BJ (cell line): ENCODE measurements at regions not wholly inside any gene's neighbourhood (a gene's known extent, or its start where the extent isn't known, plus 50 kb on each side); places are given as distances from the start of the nearest gene placed in this dataset.

Experiments used
- CTCF ChIA-PET: fragments of 350-600 bp; formaldehyde crosslinking; extraction: SDS; loops from one replicate; lab custom pipeline; 2021; ENCODE audit warnings: antibody characterized with exemption, inconsistent platforms; lab: Yijun Ruan, JAX
- POLR2A ChIA-PET: fragments of 300-600 bp; sonication (Branson Sonifier 250); formaldehyde crosslinking; extraction: SDS; loops from one replicate; lab custom pipeline; 2021; ENCODE audit warnings: antibody characterized with exemption; lab: Charles Lee
- DNase-seq: peaks from one replicate; pipeline ENCODE4 v3.0.0-alpha.2; 2011; ENCODE audit warnings: low read depth
- H3K27me3 ChIP-seq: 2 replicates; pipeline ENCODE4 v1.6.0; 2011; ENCODE audit warnings: low read length; ENCODE audit not compliant: control insufficient read depth, insufficient read depth
- H3K36me3 ChIP-seq: 2 replicates; pipeline ENCODE4 v1.5.1; 2011; ENCODE audit warnings: low read length; ENCODE audit not compliant: control insufficient read depth, insufficient read depth
- H3K4me3 ChIP-seq: 2 replicates; pipeline ENCODE4 v1.5.1; 2011; ENCODE audit warnings: low read depth, mild to moderate bottlenecking, control low read depth, low read length
- TF ChIP-seq, protein P1 (sequence below): IDR thresholded peaks from 2 replicates; pipeline ENCODE4 v1.5.1; 2011; ENCODE audit warnings: low read depth, mild to moderate bottlenecking, control low read depth, inconsistent platforms, low read length, moderate library complexity; ENCODE audit not compliant: insufficient read depth

DNA sequence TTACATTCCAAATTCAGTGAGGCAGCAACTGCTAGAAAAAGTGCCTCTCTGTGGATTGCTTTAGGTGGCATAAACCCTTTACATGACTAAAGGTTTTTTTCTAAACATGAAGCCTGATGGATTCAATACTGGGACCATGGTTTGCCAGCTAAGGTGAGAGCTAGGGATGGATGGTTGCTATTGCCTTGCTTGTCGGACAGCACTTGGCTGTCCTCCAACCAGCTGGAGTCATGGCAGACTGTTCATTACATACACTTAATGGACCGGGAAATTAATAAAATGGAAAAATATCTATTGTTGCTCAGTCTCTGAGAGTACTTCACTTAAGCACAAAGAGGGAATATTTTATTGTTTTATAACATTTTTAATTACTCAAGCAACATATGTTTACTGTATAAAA lies 116.9 kb upstream of the TRPC7 start:
- ChIA-PET POLR2A (no interaction called here), CTCF (no interaction called here)
- TF ChIP-seq, protein P1, sequence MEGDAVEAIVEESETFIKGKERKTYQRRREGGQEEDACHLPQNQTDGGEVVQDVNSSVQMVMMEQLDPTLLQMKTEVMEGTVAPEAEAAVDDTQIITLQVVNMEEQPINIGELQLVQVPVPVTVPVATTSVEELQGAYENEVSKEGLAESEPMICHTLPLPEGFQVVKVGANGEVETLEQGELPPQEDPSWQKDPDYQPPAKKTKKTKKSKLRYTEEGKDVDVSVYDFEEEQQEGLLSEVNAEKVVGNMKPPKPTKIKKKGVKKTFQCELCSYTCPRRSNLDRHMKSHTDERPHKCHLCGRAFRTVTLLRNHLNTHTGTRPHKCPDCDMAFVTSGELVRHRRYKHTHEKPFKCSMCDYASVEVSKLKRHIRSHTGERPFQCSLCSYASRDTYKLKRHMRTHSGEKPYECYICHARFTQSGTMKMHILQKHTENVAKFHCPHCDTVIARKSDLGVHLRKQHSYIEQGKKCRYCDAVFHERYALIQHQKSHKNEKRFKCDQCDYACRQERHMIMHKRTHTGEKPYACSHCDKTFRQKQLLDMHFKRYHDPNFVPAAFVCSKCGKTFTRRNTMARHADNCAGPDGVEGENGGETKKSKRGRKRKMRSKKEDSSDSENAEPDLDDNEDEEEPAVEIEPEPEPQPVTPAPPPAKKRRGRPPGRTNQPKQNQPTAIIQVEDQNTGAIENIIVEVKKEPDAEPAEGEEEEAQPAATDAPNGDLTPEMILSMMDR = no peak
- Histone ChIP-seq H3K36me3 (no peaks in the 10 kb centered on the region), H3K4me3 (no peak overlapping the region), H3K27me3 (no peaks in the 10 kb centered on the region)
- DNase-seq = no peak

DNA sequence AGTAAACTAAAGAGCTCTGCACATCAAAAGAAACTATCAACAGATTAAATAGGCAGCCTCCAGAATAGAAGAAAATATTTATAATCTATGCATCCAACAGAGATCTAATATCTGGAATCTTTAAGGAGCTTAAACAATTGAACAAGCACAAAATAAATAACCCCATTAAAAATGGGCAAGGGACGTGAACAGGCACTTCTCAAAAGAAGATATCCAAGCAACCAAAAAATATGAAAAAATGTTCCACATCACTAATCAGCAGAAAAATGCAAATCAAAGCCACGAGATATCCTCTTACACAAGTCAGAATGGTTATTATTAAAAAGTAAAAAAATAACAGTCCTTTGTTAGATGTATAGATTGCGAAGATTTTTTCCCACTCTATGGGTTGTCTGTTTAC lies 109.1 kb upstream of the TRPC7 start:
- DNase-seq = no peak
- CTCF ChIA-PET = no interaction called here
- H3K36me3 ChIP-seq = no peaks in the 10 kb centered on the region
- H3K4me3 ChIP-seq = no peak overlapping the region
- H3K27me3 ChIP-seq = no peaks in the 10 kb centered on the region
- POLR2A ChIA-PET = no interaction called here
- TF ChIP-seq, protein P1 = no peak

DNA sequence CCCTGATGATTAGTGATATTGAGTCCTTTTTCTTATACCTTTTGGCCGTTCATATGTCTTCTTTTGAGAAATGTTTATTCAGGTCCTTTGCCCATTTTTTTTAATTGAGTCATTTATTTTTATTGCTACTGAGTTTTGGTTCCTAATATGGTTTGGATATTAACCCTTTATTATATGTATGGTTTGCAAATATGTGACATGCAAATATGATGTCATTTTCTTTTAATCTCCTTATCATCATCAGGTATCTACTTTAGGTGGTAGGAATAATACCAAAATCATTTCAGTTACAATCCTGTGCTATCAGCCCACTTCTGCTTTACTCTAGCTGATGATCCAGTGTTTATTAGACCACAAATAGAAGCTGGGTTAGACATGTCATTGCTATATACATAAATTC lies 102.3 kb upstream of the TRPC7 start:
- ChIA-PET CTCF (interaction anchor here (1.5 kb wide), 1 partner anchor 42 kb away, joined by 3 read pairs; no protein-coding TSS in a partner anchor), POLR2A (no interaction called here)
- TF ChIP-seq, protein P1 = no peak

DNA sequence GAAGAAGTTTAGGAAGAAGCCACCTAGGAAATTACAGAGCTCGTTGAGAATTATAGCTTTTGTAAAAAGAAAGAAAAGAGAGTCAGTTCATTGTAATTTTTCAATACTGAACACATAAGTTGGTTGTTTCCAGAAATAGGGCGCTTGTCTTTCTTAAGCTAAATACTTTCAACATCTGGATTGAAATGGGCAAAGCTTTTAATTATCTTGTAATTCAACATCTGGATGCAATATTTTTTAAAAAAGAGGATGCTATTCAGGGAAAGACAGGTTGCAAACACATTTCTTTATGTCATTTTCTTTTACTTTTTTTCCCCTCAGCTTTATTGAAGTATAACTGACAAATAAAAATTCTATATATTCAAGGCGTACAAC lies 100.7 kb upstream of the TRPC7 start:
- ChIA-PET POLR2A (no interaction called here), CTCF (no interaction called here)
- no peak overlapping the region for H3K4me3 ChIP-seq
- no peaks in the 10 kb centered on the region for H3K27me3 ChIP-seq
- no peak for DNase-seq
- H3K36me3 ChIP-seq = no peaks in the 10 kb centered on the region
- TF ChIP-seq, protein P1 = no peak

More for the DNA sequence above, 102.3 kb upstream of the TRPC7 start:
- Histone ChIP-seq H3K4me3 (no peak overlapping the region), H3K36me3 (no peaks in the 10 kb centered on the region), H3K27me3 (no peaks in the 10 kb centered on the region)
- DNase-seq = no peak

DNA sequence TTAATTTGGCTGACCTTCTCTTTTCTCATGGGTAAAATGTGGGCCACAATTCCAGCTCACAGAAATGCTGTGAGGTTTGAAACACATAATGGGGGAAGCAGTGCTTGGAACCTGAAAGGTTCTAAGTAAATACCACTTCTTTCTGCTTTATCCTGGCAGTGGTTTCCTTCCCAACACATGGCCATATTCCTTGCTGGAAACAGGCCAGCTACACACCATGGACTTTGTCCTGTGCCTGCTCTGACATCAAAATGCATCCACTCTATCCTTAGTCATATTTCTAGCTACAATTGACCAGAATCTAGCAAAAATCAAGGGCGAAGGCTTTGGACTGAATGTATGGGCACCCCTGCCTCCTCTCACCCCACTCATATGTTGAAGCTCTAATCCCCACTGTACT lies 93.1 kb upstream of the TRPC7 start:
- H3K27me3 ChIP-seq = no peaks in the 10 kb centered on the region
- TF ChIP-seq, protein P1 = no peak
- ChIA-PET CTCF (no interaction called here), POLR2A (no interaction called here)
- no peaks in the 10 kb centered on the region for H3K36me3 ChIP-seq
- DNase-seq = no peak
- H3K4me3 ChIP-seq = no peak overlapping the region
